ENCODE measurements at regions not wholly inside any gene's neighbourhood (a gene's known extent, or its start where the extent isn't known, plus 50 kb on each side); places are given as distances from the start of the nearest gene placed in this dataset.

- Mint-ChIP-seq H3K27me3 (peaks cover 19% of the 10 kb centered on the region), H3K4me1 (peaks cover 14% of the 10 kb centered on the region), H3K4me3 (no peak overlapping the region), H3K27ac (no peak overlapping the region), H3K36me3 (ENCODE audit: low read depth) (no peaks in the 10 kb centered on the region), H3K9me3 (ENCODE audit: low read depth) (peaks cover 4% of the 10 kb centered on the region)
- POLR2A ChIA-PET = no interaction called here
- CTCF ChIA-PET = interaction anchor here (1.0 kb wide), 1 partner anchor 95 kb away, joined by 4 read pairs; no protein-coding TSS in a partner anchor
- intact Hi-C loops (cut with DNase I, micrococcal nuclease) = no loop called here
- DNase-seq (no peak), ATAC-seq (no peak)
Measured at GRCh38 chr10:78752708-78753107, 316.1 kb upstream of the ZMIZ1 start.

GRCh38 chr10:78754269-78755062, 314.3 kb upstream of the ZMIZ1 start:
- Mint-ChIP-seq H3K27me3 (peaks cover 19% of the 10 kb centered on the region), H3K36me3 (ENCODE audit: low read depth) (no peaks in the 10 kb centered on the region), H3K4me3 (no peak overlapping the region), H3K4me1 (peaks cover 12% of the 10 kb centered on the region), H3K27ac (no peak overlapping the region), H3K9me3 (ENCODE audit: low read depth) (peaks cover 3% of the 10 kb centered on the region)
- POLR2A ChIA-PET = no interaction called here
- ATAC-seq (no peak), DNase-seq (no peak)
- intact Hi-C loops (cut with DNase I, micrococcal nuclease) = no loop called here
- CTCF ChIA-PET = interaction anchor here (0.8 kb wide), 1 partner anchor 9 kb away, joined by 3 read pairs; no protein-coding TSS in a partner anchor

DNA sequence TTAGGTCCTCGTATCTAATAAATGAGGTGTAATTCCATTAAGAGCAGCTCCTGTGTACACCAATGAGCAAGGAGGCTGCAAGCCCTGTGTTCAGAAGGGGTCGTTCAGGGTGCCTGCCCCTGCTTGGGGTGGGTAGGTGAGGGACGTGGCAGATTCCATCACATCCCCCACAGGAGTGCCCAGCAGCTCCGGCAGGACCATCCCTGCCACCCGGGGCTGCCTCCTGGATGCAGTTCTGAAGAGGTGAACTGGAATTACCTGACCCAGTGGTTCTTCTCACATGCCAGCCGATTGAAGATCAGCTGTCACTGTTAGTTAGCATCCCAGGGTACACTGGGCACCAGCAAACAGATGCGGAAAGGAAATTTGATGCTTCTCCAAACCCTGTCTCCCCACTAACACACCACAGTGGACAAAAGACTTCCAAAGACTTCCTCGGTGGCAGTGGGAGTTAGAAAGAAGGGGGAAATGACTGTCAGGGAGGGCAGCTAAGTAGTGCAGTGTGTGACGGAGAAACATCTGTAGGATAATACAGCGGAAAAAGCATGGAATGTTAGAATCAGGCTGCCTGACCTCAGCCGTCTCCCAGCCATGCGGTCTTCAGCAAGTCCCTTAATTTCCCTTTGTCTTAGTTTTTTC, 313.6 kb upstream of the ZMIZ1 start:
- DNase-seq (no peak), ATAC-seq (no peak)
- POLR2A ChIA-PET = no interaction called here
- Mint-ChIP-seq H3K27ac (no peak overlapping the region), H3K4me1 (peaks cover 12% of the 10 kb centered on the region), H3K36me3 (ENCODE audit: low read depth) (no peaks in the 10 kb centered on the region), H3K4me3 (no peak overlapping the region), H3K27me3 (peaks cover 18% of the 10 kb centered on the region), H3K9me3 (ENCODE audit: low read depth) (no peaks in the 10 kb centered on the region)
- CTCF ChIA-PET = interaction anchor here (0.8 kb wide), 1 partner anchor 8 kb away, joined by 3 read pairs; no protein-coding TSS in a partner anchor
- intact Hi-C loops (cut with DNase I, micrococcal nuclease) = no loop called here

GRCh38 chr10:78755877-78756455, 312.8 kb upstream of the ZMIZ1 start:
- no peak overlapping the region for H3K4me3 Mint-ChIP-seq
- no peaks in the 10 kb centered on the region for H3K9me3 Mint-ChIP-seq (ENCODE audit: low read depth)
- peaks cover 12% of the 10 kb centered on the region for H3K4me1 Mint-ChIP-seq
- CTCF ChIA-PET = no interaction called here
- intact Hi-C loops (cut with DNase I, micrococcal nuclease) = no loop called here
- no peak overlapping the region for H3K27ac Mint-ChIP-seq
- ATAC-seq = no peak
- no peak for DNase-seq
- peaks cover 18% of the 10 kb centered on the region for H3K27me3 Mint-ChIP-seq
- H3K36me3 Mint-ChIP-seq (ENCODE audit: low read depth) = no peaks in the 10 kb centered on the region
- POLR2A ChIA-PET = no interaction called here

GRCh38 chr10:78756604-78757343, 312.0 kb upstream of the ZMIZ1 start:
- Mint-ChIP-seq H3K9me3 (ENCODE audit: low read depth) (no peaks in the 10 kb centered on the region), H3K4me1 (peaks cover 12% of the 10 kb centered on the region), H3K36me3 (ENCODE audit: low read depth) (no peaks in the 10 kb centered on the region), H3K4me3 (no peak overlapping the region), H3K27me3 (peaks cover 18% of the 10 kb centered on the region), H3K27ac (peak overlapping the region; percentile 7)
- POLR2A ChIA-PET = no interaction called here
- intact Hi-C loops (cut with DNase I, micrococcal nuclease) = no loop called here
- ATAC-seq (peak; percentile 86), DNase-seq (peak; percentile 66)
- CTCF ChIA-PET = no interaction called here

DNA sequence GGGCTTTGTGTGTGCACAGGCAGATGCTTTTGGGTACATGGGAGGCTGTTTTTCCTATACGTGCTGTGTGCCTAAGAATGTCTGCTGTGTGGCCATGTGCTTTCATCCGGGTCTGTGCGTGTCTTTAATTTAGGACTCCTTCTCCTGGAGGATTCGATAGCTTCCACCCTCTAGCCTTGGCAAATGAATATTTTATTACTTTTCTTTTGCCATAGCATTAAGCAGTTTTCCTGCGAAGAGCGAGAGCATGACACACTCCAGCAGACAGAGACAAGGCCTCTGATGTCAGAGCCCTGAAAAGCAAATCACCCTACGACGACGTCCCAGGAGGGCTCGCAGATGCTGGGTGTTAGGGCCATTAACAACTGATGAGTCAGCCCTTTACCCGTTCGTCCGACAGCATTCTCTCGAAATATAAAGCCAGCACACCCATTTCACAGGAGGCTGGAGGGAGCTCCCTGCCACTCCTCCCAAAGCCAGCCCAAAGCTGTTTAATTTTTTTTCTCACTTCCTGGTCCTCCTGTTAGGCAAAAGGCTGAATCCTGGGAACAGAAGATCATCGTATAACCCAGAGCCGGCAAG, 311.3 kb upstream of the ZMIZ1 start:
- intact Hi-C loops (cut with DNase I, micrococcal nuclease) = no loop called here
- Mint-ChIP-seq H3K27me3 (peaks cover 15% of the 10 kb centered on the region), H3K9me3 (ENCODE audit: low read depth) (no peaks in the 10 kb centered on the region), H3K4me1 (peaks cover 12% of the 10 kb centered on the region), H3K4me3 (no peak overlapping the region), H3K36me3 (ENCODE audit: low read depth) (no peaks in the 10 kb centered on the region), H3K27ac (no peak overlapping the region)
- CTCF ChIA-PET = interaction anchor here (0.6 kb wide), 1 partner anchor 131 kb away, joined by 3 read pairs; no protein-coding TSS in a partner anchor
- no peak for DNase-seq
- no peak for ATAC-seq
- POLR2A ChIA-PET = no interaction called here

DNA sequence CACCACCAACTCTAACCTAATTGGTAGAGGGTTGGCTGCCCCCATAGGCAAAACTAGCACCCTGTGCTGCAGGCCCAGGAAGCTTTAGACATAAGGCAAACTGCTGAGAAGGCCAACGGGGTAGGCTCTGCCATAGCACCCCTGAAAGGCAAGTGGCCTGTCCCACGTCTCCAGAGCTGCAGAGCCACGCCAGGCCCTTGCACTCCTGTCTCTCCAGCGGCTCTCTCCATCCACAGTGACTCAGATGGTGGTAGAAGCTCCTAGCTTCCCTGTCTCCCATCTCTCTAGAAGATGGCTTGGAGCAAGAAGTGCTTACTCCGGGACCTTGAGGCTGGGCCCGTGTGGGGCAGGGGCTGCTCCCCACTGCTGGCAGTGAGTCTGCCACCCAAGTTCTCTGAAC, 310.6 kb upstream of the ZMIZ1 start:
- H3K9me3 Mint-ChIP-seq (ENCODE audit: low read depth) = no peaks in the 10 kb centered on the region
- H3K36me3 Mint-ChIP-seq (ENCODE audit: low read depth) = no peaks in the 10 kb centered on the region
- no peak for ATAC-seq
- H3K4me3 Mint-ChIP-seq = no peak overlapping the region
- ChIA-PET CTCF (interaction anchor here (0.6 kb wide), 1 partner anchor 527 kb away, joined by 3 read pairs; no protein-coding TSS in a partner anchor), POLR2A (interaction anchor here (0.5 kb wide), 1 partner anchor 1444 kb away, joined by 5 read pairs; no protein-coding TSS in a partner anchor)
- H3K4me1 Mint-ChIP-seq = peaks cover 15% of the 10 kb centered on the region
- no peak overlapping the region for H3K27ac Mint-ChIP-seq
- no peak for DNase-seq
- intact Hi-C loops (cut with DNase I, micrococcal nuclease) = no loop called here
- peaks cover 13% of the 10 kb centered on the region for H3K27me3 Mint-ChIP-seq

- no peak overlapping the region for H3K27ac Mint-ChIP-seq
- DNase-seq = no peak
- no peak for ATAC-seq
- H3K27me3 Mint-ChIP-seq = peaks cover 6% of the 10 kb centered on the region
- ChIA-PET CTCF (no interaction called here), POLR2A (interaction anchor here (0.6 kb wide), 1 partner anchor 722 kb away, joined by 6 read pairs; no protein-coding TSS in a partner anchor)
- peaks cover 29% of the 10 kb centered on the region for H3K4me1 Mint-ChIP-seq
- no peaks in the 10 kb centered on the region for H3K9me3 Mint-ChIP-seq (ENCODE audit: low read depth)
- H3K36me3 Mint-ChIP-seq (ENCODE audit: low read depth) = no peaks in the 10 kb centered on the region
- intact Hi-C loops (cut with DNase I, micrococcal nuclease) = loop anchor here in 1 of 2 experiments (5.0 to 10.0 kb wide), 3 partner anchors 308 to 715 kb away; partner anchors contain the start of gene ZMIZ1
- no peak overlapping the region for H3K4me3 Mint-ChIP-seq
Measured at GRCh38 chr10:78759456-78760120, 309.2 kb upstream of the ZMIZ1 start.

DNA sequence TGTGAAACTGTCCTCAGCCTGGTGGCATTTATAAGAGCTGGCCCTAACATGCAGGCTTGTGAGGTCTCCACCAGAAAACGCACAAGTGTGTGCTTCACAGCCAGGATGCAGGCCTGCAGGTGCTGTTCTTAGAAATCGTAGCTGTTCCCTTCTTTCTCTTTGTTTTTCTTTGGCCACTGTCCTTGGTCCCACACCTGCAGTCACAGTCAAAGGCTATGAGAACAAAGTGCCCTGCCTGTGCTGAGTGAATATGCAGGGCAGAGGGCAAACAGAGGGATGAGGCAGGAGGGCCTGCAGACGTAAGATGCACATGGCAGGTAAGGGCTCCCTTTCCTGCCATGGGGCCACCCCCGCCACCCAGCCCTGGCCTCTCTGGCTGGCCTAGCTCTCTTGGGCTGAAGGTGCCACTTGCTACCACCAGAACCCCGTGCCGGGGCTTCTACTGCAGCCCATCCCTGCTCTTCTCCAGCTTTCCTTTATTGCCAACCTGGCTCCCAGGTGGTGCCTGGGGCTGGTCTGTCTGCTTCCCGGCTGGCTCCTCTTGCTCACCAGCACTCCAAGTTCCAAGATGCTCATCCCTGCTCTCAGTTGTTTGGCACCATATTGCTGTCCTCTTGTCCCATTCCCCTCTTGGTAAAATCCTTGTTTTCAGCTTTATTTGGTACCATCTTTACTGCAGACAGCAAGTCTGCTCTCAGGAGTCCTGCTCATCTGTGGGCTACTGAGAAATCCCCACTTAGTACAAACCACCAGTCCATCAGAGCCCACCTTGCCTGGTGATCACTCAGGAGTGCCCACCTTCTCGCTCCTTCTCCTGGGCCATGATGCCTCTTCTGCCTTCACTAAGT, 308.1 kb upstream of the ZMIZ1 start:
- H3K4me3 Mint-ChIP-seq = no peak overlapping the region
- H3K9me3 Mint-ChIP-seq (ENCODE audit: low read depth) = no peaks in the 10 kb centered on the region
- DNase-seq (no peak), ATAC-seq (no peak)
- CTCF ChIA-PET = interaction anchor here (0.7 kb wide), 1 partner anchor 732 kb away, joined by 3 read pairs; no protein-coding TSS in a partner anchor
- H3K27ac Mint-ChIP-seq = peak overlapping the region; percentile 20
- peaks cover 33% of the 10 kb centered on the region for H3K4me1 Mint-ChIP-seq
- POLR2A ChIA-PET = no interaction called here
- no peaks in the 10 kb centered on the region for H3K36me3 Mint-ChIP-seq (ENCODE audit: low read depth)
- intact Hi-C loops (cut with DNase I, micrococcal nuclease) = loop anchor here in 1 of 2 experiments (5.0 to 10.0 kb wide), 3 partner anchors 307 to 716 kb away; partner anchors contain the start of gene ZMIZ1
- H3K27me3 Mint-ChIP-seq = peaks cover 6% of the 10 kb centered on the region

DNA sequence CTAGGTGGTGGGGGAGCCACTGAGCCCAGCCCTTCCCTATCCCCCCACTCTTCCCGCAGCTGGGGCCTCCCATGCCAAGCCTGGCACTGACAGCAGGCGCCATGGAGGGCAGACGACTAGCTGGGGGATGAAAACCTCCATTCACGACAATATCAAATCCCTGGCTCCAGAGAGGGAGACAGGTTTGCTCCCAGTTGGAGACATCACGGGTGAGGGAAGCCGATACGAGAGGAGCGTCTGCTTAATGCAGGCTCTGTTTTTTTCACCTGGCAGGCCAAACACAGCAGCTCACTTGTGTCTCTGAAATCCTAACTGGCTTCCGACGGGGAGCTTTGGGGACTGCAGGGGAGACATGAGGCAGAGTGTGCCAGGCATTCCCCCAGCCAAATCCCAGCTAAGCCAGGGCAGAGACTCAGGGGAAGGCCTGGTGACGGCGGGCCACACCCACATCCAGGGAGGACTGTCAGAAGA, 307.4 kb upstream of the ZMIZ1 start:
- peaks cover 2% of the 10 kb centered on the region for H3K27me3 Mint-ChIP-seq
- H3K4me1 Mint-ChIP-seq = peaks cover 29% of the 10 kb centered on the region
- intact Hi-C loops (cut with DNase I, micrococcal nuclease) = loop anchor here in 1 of 2 experiments (5.0 to 10.0 kb wide), 3 partner anchors 306 to 717 kb away; partner anchors contain the start of gene ZMIZ1
- H3K27ac Mint-ChIP-seq = no peak overlapping the region
- H3K9me3 Mint-ChIP-seq (ENCODE audit: low read depth) = no peaks in the 10 kb centered on the region
- no peak overlapping the region for H3K4me3 Mint-ChIP-seq
- H3K36me3 Mint-ChIP-seq (ENCODE audit: low read depth) = no peaks in the 10 kb centered on the region
- ChIA-PET CTCF (interaction anchor here (0.7 kb wide), 1 partner anchor 733 kb away, joined by 3 read pairs; no protein-coding TSS in a partner anchor), POLR2A (no interaction called here)
- no peak for DNase-seq
- ATAC-seq = no peak

Data from activated CD4-positive, alpha-beta T cell treated with anti-CD3 and anti-CD28 coated beads for 36 hours (primary cell).